Colonic mucosa (tissue), 4 donors: ENCODE measurements at regions not wholly inside any gene's neighbourhood (a gene's known extent, or its start where the extent isn't known, plus 50 kb on each side); places are given as distances from the start of the nearest gene placed in this dataset.

Experiments
- DNase-seq: peaks from one replicate; pipeline ENCODE4 v3.0.0-alpha.2; 2020
- H3K27ac ChIP-seq: fragments of 200-600 bp; one replicate; pipeline ENCODE4 v1.8.0; 2021
- H3K27me3 ChIP-seq: fragments of 200-600 bp; one replicate; pipeline ENCODE4 v1.8.0; 2021
- H3K36me3 ChIP-seq: fragments of 200-600 bp; one replicate; pipeline ENCODE4 v1.8.0; 2021
- H3K4me1 ChIP-seq: fragments of 200-600 bp; one replicate; pipeline ENCODE4 v1.8.0; 2021; ENCODE audit warnings: mild to moderate bottlenecking
- H3K4me3 ChIP-seq: fragments of 200-600 bp; one replicate; pipeline ENCODE4 v1.8.0; 2021
- H3K9ac ChIP-seq, 2 donors: one replicate each; pipeline ENCODE4 v1.7.0; 2013; ENCODE audit warnings: control low read depth in 2 of 2, low read depth in 2 of 2, low read length in 2 of 2
- H3K9me3 ChIP-seq: fragments of 200-600 bp; one replicate; pipeline ENCODE4 v1.8.0; 2021
- CTCF ChIP-seq: fragments of 200-600 bp; IDR thresholded peaks from one replicate; pipeline ENCODE4 v1.8.0; 2022; ENCODE audit warnings: antibody characterized with exemption, mild to moderate bottlenecking
- intact Hi-C: fragments of 100-400 bp; cut with DNase I; formaldehyde crosslinking; loops from one replicate; pipeline ENCODE4 v1.14.1; 2022
- donor health status: healthy.
- donor health status: DM: no; HTN: no; CAD: no.
- donor health status: DM: no; HTN: no; CAD: no.

GRCh38 chr6:90719321-90720195 lies 132.7 kb upstream of the MAP3K7 start:
- intact Hi-C loops = no loop called here
- Histone ChIP-seq H3K27me3 (no peaks in the 10 kb centered on the region), H3K36me3 (no peaks in the 10 kb centered on the region), H3K9me3 (no peaks in the 10 kb centered on the region), H3K27ac (no peak overlapping the region), H3K4me3 (no peak overlapping the region), H3K4me1 (no peaks in the 10 kb centered on the region), H3K9ac (no peak overlapping the region)
- TF ChIP-seq CTCF = no peak
- no peak for DNase-seq

- TF ChIP-seq CTCF = no peak
- Histone ChIP-seq H3K9ac (no peak overlapping the region), H3K27me3 (no peaks in the 10 kb centered on the region), H3K4me3 (no peak overlapping the region), H3K27ac (no peak overlapping the region), H3K9me3 (no peaks in the 10 kb centered on the region), H3K36me3 (no peaks in the 10 kb centered on the region), H3K4me1 (no peaks in the 10 kb centered on the region)
- intact Hi-C loops = no loop called here
- no peak for DNase-seq
These were observed 129.5 kb upstream of the MAP3K7 start for GRCh38 chr6:90716376-90716775.

DNA sequence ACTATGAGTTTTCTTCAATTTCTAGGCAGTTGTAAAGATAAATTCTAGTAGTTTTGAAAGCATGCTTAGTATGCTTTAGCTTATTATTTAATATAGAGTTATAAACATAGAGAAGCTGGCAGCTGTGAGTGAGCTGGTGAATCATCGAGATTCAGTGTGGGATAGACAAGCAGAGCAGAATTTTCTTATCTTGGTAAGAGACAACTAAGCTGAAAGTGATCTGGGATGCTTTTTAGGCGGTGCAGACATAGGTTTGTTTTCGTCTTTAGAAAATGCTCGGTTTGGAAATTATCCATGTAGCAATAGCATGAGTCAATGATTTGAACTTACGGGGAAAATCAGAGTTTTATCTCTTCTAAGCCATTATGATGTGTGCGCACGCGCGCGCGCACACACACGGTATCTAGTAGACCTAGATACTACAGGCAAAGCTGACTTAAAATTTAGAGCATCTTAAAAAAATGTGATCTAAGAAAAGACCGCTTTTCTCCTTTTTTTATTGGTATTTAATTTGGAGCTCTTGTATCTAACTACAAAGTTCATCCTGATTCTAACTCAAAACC lies 128.3 kb upstream of the MAP3K7 start:
- no peaks in the 10 kb centered on the region for H3K27me3 ChIP-seq
- H3K9me3 ChIP-seq = no peaks in the 10 kb centered on the region
- no peak overlapping the region for H3K27ac ChIP-seq
- H3K36me3 ChIP-seq = no peaks in the 10 kb centered on the region
- no peak overlapping the region for H3K9ac ChIP-seq
- no peaks in the 10 kb centered on the region for H3K4me1 ChIP-seq
- no peak for TF ChIP-seq CTCF
- DNase-seq = no peak
- no peak overlapping the region for H3K4me3 ChIP-seq
- intact Hi-C loops = no loop called here

- Histone ChIP-seq H3K36me3 (no peaks in the 10 kb centered on the region), H3K27ac (no peak overlapping the region), H3K9me3 (no peaks in the 10 kb centered on the region), H3K27me3 (no peaks in the 10 kb centered on the region), H3K9ac (no peak overlapping the region), H3K4me1 (no peaks in the 10 kb centered on the region), H3K4me3 (no peak overlapping the region)
- no peak for DNase-seq
- intact Hi-C loops = no loop called here
- no peak for TF ChIP-seq CTCF
These were observed 127.4 kb upstream of the MAP3K7 start for GRCh38 chr6:90714319-90714718.

DNA sequence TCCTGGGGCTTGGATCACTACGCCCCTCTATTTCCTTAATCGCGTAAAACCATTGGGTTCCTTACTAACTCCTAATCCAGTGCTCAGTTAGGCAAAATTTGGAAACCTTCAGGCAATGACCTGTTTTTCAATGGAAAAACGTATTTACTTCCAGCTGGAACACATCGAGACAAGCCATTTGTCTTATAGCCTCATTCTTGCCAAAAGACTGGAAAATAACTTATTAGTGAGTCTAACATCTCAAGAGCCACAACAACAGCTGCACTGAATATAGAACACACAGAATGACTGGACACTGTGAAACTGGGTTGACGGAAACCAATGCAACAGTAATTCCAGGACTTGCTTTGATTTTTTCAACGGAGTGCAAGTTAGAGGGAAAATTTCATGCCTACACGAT lies 125.2 kb upstream of the MAP3K7 start:
- Histone ChIP-seq H3K9me3 (no peaks in the 10 kb centered on the region), H3K4me1 (no peaks in the 10 kb centered on the region), H3K27ac (no peak overlapping the region), H3K9ac (no peak overlapping the region), H3K36me3 (no peaks in the 10 kb centered on the region), H3K4me3 (no peak overlapping the region), H3K27me3 (no peaks in the 10 kb centered on the region)
- no peak for DNase-seq
- no peak for TF ChIP-seq CTCF
- intact Hi-C loops = no loop called here
